IMR-90 (cell line): ENCODE measurements at regions not wholly inside any gene's neighbourhood (a gene's known extent, or its start where the extent isn't known, plus 50 kb on each side); places are given as distances from the start of the nearest gene placed in this dataset.

Experiments used
- ATAC-seq: fragments of 200-7000 bp; cut with Tn5 transposase; 2 replicates; pipeline ENCODE4 v1.9.1; 2020; ENCODE audit warnings: low read depth, mild to moderate bottlenecking, moderate library complexity
- BruUV-seq: library from RNA; stranded (reverse); fragments of 400-500 nt; replicated peaks from 2 replicates; lab custom pipeline; 2021; lab: Mats Ljungman, UMichigan
- CTCF ChIA-PET: fragments of 300-600 bp; formaldehyde crosslinking; extraction: SDS; loops from one replicate; lab custom pipeline; 2021; ENCODE audit warnings: antibody characterized with exemption; lab: Yijun Ruan, JAX
- POLR2A ChIA-PET: fragments of 300-600 bp; sonication (Branson Sonifier 250); formaldehyde crosslinking; loops from one replicate; lab custom pipeline; 2022; ENCODE audit warnings: antibody characterized with exemption; ENCODE audit not compliant: unreplicated experiment; lab: Charles Lee
- DNase-seq: peaks from one replicate; pipeline ENCODE4 v3.0.0; 2013
- H2AFZ ChIP-seq: replicated peaks from 2 replicates; pipeline ENCODE3; 2013; ENCODE audit warnings: low read length, mild to moderate bottlenecking; ENCODE audit not compliant: poor library complexity
- H2AK5ac ChIP-seq: 2 replicates; pipeline ENCODE4 v1.6.1; 2013; ENCODE audit warnings: low read depth, low read length, inconsistent platforms
- H2AK9ac ChIP-seq: replicated peaks from 2 replicates; pipeline ENCODE3; 2013; ENCODE audit warnings: mild to moderate bottlenecking, low read depth, low read length, moderate library complexity; ENCODE audit not compliant: poor library complexity
- H2BK120ac ChIP-seq: 2 replicates; pipeline ENCODE4 v1.6.1; 2013; ENCODE audit warnings: low read depth, low read length, inconsistent platforms
- H2BK15ac ChIP-seq: 3 replicates; pipeline ENCODE4 v1.6.1; 2013; ENCODE audit warnings: low read depth, low read length, inconsistent platforms
- H2BK20ac ChIP-seq: 2 replicates; pipeline ENCODE4 v1.6.1; 2013; ENCODE audit warnings: low read depth, mild to moderate bottlenecking, inconsistent platforms, low read length, moderate library complexity
- H2BK5ac ChIP-seq: 2 replicates; pipeline ENCODE4 v1.6.1; 2013; ENCODE audit warnings: mild to moderate bottlenecking, low read depth, low read length, inconsistent platforms; ENCODE audit not compliant: poor library complexity, severe bottlenecking
- H3K14ac ChIP-seq: replicated peaks from 2 replicates; pipeline ENCODE4 v1.6.1; 2013; ENCODE audit warnings: low read depth, low read length, inconsistent platforms
- H3K18ac ChIP-seq: 2 replicates; pipeline ENCODE4 v1.6.1; 2013; ENCODE audit warnings: low read depth, low read length, control low read depth
- H3K23ac ChIP-seq: 2 replicates; pipeline ENCODE4 v1.6.1; 2013; ENCODE audit warnings: low read depth, low read length, inconsistent platforms
- H3K27ac ChIP-seq: 2 replicates; pipeline ENCODE4 v1.5.1; 2013; ENCODE audit warnings: mild to moderate bottlenecking, control low read depth, low read length; ENCODE audit not compliant: insufficient read depth
- H3K27me3 ChIP-seq: 2 replicates; pipeline ENCODE4 v1.6.1; 2013; ENCODE audit warnings: low read length; ENCODE audit not compliant: control insufficient read depth, insufficient read depth
- H3K36me3 ChIP-seq: 2 replicates; pipeline ENCODE4 v1.6.1; 2013; ENCODE audit warnings: low read length, mixed read lengths; ENCODE audit not compliant: control insufficient read depth, insufficient read depth
- H3K4ac ChIP-seq: 2 replicates; pipeline ENCODE4 v1.6.1; 2013; ENCODE audit warnings: low read depth, low read length, inconsistent platforms
- H3K4me1 ChIP-seq: 2 replicates; pipeline ENCODE4 v1.6.1; 2013; ENCODE audit warnings: low read length, mixed read lengths; ENCODE audit not compliant: control insufficient read depth, insufficient read depth
- H3K4me2 ChIP-seq: 2 replicates; pipeline ENCODE4 v1.6.1; 2013; ENCODE audit warnings: low read depth, mild to moderate bottlenecking, control low read depth, low read length, moderate library complexity
- H3K4me3 ChIP-seq: 2 replicates; pipeline ENCODE4 v1.5.1; 2013; ENCODE audit warnings: low read depth, mild to moderate bottlenecking, control low read depth, low read length, moderate library complexity; ENCODE audit not compliant: insufficient read depth
- H3K56ac ChIP-seq: 2 replicates; pipeline ENCODE4 v1.6.1; 2013; ENCODE audit warnings: low read length, inconsistent platforms; ENCODE audit not compliant: insufficient read depth; ENCODE audit errors: extremely low read depth
- H3K79me1 ChIP-seq, 2 experiments: 2 replicates each; pipeline ENCODE4 v1.6.1; 2013; ENCODE audit warnings: low read length in 2 of 2, inconsistent platforms in 1 of 2, low read depth in 1 of 2
- H3K9ac ChIP-seq: 2 replicates; pipeline ENCODE4 v1.6.1; 2013; ENCODE audit warnings: low read depth, low read length, control low read depth
- H3K9me1 ChIP-seq: 2 replicates; pipeline ENCODE4 v1.6.1; 2013; ENCODE audit warnings: low read length, inconsistent platforms; ENCODE audit not compliant: insufficient read depth
- H3K9me3 ChIP-seq: 2 replicates; pipeline ENCODE4 v1.6.1; 2013; ENCODE audit warnings: low read length; ENCODE audit not compliant: control insufficient read depth, insufficient read depth
- H4K20me1 ChIP-seq: 2 replicates; pipeline ENCODE4 v1.6.1; 2013; ENCODE audit warnings: low read length, inconsistent platforms; ENCODE audit not compliant: insufficient read depth
- H4K5ac ChIP-seq: 2 replicates; pipeline ENCODE4 v1.6.1; 2013; ENCODE audit warnings: mild to moderate bottlenecking, low read depth, low read length, control low read depth
- H4K8ac ChIP-seq, 2 experiments: 2 replicates each; pipeline ENCODE4 v1.6.1; 2013; ENCODE audit warnings: low read depth in 2 of 2, low read length in 2 of 2, control low read depth in 1 of 2, inconsistent platforms in 1 of 2
- H4K91ac ChIP-seq: 2 replicates; pipeline ENCODE4 v1.6.1; 2013; ENCODE audit warnings: low read depth, low read length, inconsistent platforms; ENCODE audit not compliant: insufficient read depth
- CEBPB ChIP-seq: IDR thresholded peaks from 2 replicates; pipeline ENCODE4 v1.6.1; 2012; ENCODE audit warnings: low read depth, low read length, improper control_type of control experiment
- MAFK ChIP-seq: IDR thresholded peaks from 2 replicates; pipeline ENCODE4 v1.6.1; 2012; ENCODE audit warnings: low read depth, low read length, improper control_type of control experiment
- POLR2A ChIP-seq: IDR thresholded peaks from 2 replicates; pipeline ENCODE4 v1.6.1; 2012; ENCODE audit warnings: mild to moderate bottlenecking, low read depth, low read length
- RAD21 ChIP-seq: IDR thresholded peaks from 2 replicates; pipeline ENCODE4 v1.6.1; 2012; ENCODE audit warnings: low read length, improper control_type of control experiment
- RCOR1 ChIP-seq: IDR thresholded peaks from 2 replicates; pipeline ENCODE4 v1.6.1; 2012; ENCODE audit warnings: mild to moderate bottlenecking, low read length, improper control_type of control experiment; ENCODE audit not compliant: insufficient replicate concordance
- WGBS, 2 experiments: methylation state at CpG; one replicate each; pipeline versions ENCODE4 v1.1.5 to v1.1.7; 2013; ENCODE audit warnings: missing lambda C conversion rate in 2 of 2; ENCODE audit not compliant: insufficient read length in 1 of 2; ENCODE audit errors: extremely low coverage in 2 of 2; 5-methylcytosine and 5-hydroxymethylcytosine counted together
- dilution Hi-C: fragments of 300-500 bp; cut with HindIII; formaldehyde crosslinking; loops from one replicate; pipeline ENCODE4 v1.14.3; 2018; ENCODE audit warnings: low sequenced_read_pairs; ENCODE audit not compliant: unreplicated experiment
- in situ Hi-C: fragments of 300-500 bp; cut with MboI; formaldehyde crosslinking; loops from 3 replicates; pipeline ENCODE4 v1.14.3; 2019; ENCODE audit warnings: low sequenced_read_pairs, inconsistent platforms, mixed read lengths
- intact Hi-C: fragments of 100-400 bp; cut with micrococcal nuclease; formaldehyde crosslinking; loops from 2 replicates; pipeline ENCODE4 v1.10.0; 2022
- TF ChIP-seq, protein P1 (sequence below): conservative IDR thresholded peaks from 2 replicates; pipeline ENCODE4 v1.5.1; 2012; ENCODE audit warnings: mild to moderate bottlenecking, low read depth, low read length, improper control_type of control experiment

DNA sequence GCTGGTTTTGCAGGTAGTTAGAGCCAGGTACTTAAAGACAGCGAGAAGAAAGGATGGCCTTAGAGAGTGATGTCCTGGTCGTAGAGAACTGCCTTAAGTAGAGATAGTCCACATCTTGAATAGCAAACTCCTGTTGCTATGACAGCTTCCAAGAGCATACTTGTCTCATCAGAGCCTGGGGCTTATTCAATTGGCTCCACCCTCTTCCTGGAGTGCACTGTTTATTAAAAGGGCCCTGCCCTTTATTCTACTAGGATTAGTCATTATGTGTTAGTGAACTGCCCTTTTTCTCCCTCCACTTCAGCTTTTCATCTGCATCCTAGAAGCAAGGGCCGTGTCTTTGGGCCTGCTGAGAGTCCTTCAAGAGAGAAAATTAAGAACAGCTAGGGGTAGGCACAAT, 94.5 kb upstream of the EOLA2 start:
- H3K14ac ChIP-seq = no peak overlapping the region
- peak overlapping the region; percentile 50 for H2BK120ac ChIP-seq
- H2AFZ ChIP-seq = no peak overlapping the region
- no peaks in the 10 kb centered on the region for H3K36me3 ChIP-seq
- ChIA-PET POLR2A (no interaction called here), CTCF (interaction anchor here (0.6 to 0.7 kb wide), 2 partner anchors 82 to 189 kb away, joined by 3 read pairs; no protein-coding TSS in a partner anchor)
- in situ Hi-C loops = no loop called here
- BruUV-seq = no TSS peak
- peak overlapping the region; percentile 75 for H3K27ac ChIP-seq
- no peaks in the 10 kb centered on the region for H4K20me1 ChIP-seq
- ATAC-seq (peak; percentile 89), DNase-seq (peak; percentile 81)
- intact Hi-C loops = no loop called here
- H4K8ac ChIP-seq = peak overlapping the region; percentile 4 to 44; a peak in 1 of 4 replicates
- no peaks in the 10 kb centered on the region for H3K9me3 ChIP-seq
- peak overlapping the region; percentile 62; the same call in 2 of the 3 replicates for H2BK15ac ChIP-seq
- no peak overlapping the region for H3K23ac ChIP-seq
- peak overlapping the region; percentile 74; the same call in 1 of the 2 replicates for H4K91ac ChIP-seq
- peak overlapping the region; percentile 65 for H2BK5ac ChIP-seq
- no peak overlapping the region for H3K4me3 ChIP-seq
- peaks cover 3% of the 10 kb centered on the region; the same call in 1 of the 2 replicates for H3K9me1 ChIP-seq
- no peaks in the 10 kb centered on the region for H3K27me3 ChIP-seq
- peak overlapping the region; percentile 64; the same call in 1 of the 2 replicates for H4K5ac ChIP-seq
- H3K79me1 ChIP-seq = no peaks in the 10 kb centered on the region
- peak overlapping the region; percentile 77 for H3K9ac ChIP-seq
- no CpG with 5 or more reads among the region's 3 CpGs for WGBS, 2 experiments
- H2AK5ac ChIP-seq = 0 out of 2 replicates have a peak overlapping the region, but pooled peaks have one; percentile 7
- peak overlapping the region; percentile 81; the same call in 1 of the 2 replicates for H3K18ac ChIP-seq
- TF ChIP-seq RCOR1 (no peak), RAD21 (no peak), MAFK (no peak), CEBPB (no peak), POLR2A (no peak)
- TF ChIP-seq, protein P1, sequence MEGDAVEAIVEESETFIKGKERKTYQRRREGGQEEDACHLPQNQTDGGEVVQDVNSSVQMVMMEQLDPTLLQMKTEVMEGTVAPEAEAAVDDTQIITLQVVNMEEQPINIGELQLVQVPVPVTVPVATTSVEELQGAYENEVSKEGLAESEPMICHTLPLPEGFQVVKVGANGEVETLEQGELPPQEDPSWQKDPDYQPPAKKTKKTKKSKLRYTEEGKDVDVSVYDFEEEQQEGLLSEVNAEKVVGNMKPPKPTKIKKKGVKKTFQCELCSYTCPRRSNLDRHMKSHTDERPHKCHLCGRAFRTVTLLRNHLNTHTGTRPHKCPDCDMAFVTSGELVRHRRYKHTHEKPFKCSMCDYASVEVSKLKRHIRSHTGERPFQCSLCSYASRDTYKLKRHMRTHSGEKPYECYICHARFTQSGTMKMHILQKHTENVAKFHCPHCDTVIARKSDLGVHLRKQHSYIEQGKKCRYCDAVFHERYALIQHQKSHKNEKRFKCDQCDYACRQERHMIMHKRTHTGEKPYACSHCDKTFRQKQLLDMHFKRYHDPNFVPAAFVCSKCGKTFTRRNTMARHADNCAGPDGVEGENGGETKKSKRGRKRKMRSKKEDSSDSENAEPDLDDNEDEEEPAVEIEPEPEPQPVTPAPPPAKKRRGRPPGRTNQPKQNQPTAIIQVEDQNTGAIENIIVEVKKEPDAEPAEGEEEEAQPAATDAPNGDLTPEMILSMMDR = no peak
- peak overlapping the region; percentile 10; the same call in 1 of the 2 replicates for H3K56ac ChIP-seq
- peak overlapping the region; percentile 53; the same call in 1 of the 2 replicates for H3K4me2 ChIP-seq
- no peak overlapping the region for H2AK9ac ChIP-seq
- H3K4me1 ChIP-seq = peaks cover 6% of the 10 kb centered on the region; the same call in 1 of the 2 replicates
- no peak overlapping the region for H2BK20ac ChIP-seq
- dilution Hi-C loops = no loop called here
- H3K4ac ChIP-seq = peak overlapping the region; percentile 68
